ENCODE measurements at regions not wholly inside any gene's neighbourhood (a gene's known extent, or its start where the extent isn't known, plus 50 kb on each side); places are given as distances from the start of the nearest gene placed in this dataset.

GRCh38 chr9:91039125-91039834, 237.7 kb downstream of the SYK start:
- TF ChIP-seq CTCF (conservative IDR thresholded peaks at IDR 0.05): no peak
- no peak for TF ChIP-seq ZFX (IDR thresholded peaks at IDR 0.05)
